Posterior vena cava (tissue), 2 donors: ENCODE measurements at regions not wholly inside any gene's neighbourhood (a gene's known extent, or its start where the extent isn't known, plus 50 kb on each side); places are given as distances from the start of the nearest gene placed in this dataset.
"Not testable (repeated sequence)": the region's sequence is repeated elsewhere in the genome, so short reads cannot be mapped to it uniquely, and the experiment has no call there.

Experiments
- DNase-seq: peaks from one replicate; pipeline ENCODE4 v3.0.0-alpha.2; 2020; ENCODE audit warnings: low spot score
- intact Hi-C, 2 donors: fragments of 100-400 bp; cut with DNase I; formaldehyde crosslinking; loops; one replicate each; pipeline versions ENCODE4 v1.14.1 to v1.14.2; 2022 to 2023
- donor health status: DM: yes; HTN: yes; CAD: no.
- donor health status: DM: yes; HTN: yes; CAD: no.

- no peak for DNase-seq
- intact Hi-C loops: no loop called here
Observed at GRCh38 chr7:98763441-98763840, 106.4 kb downstream of the TMEM130 start.

- DNase-seq: no peak
- intact Hi-C loops: no loop called here
Observed at GRCh38 chr7:98764946-98765345, 104.9 kb downstream of the TMEM130 start.

GRCh38 chr7:98770085-98770484 is 99.7 kb downstream of the TMEM130 start:
- DNase-seq, intact Hi-C loops: not testable (repeated sequence)

- intact Hi-C loops: no loop called here
- no peak for DNase-seq
Observed at GRCh38 chr7:98771519-98771918, 98.3 kb downstream of the TMEM130 start.

GRCh38 chr7:98771941-98772603 is 97.7 kb downstream of the TMEM130 start:
- DNase-seq: no peak
- intact Hi-C loops: no loop called here

GRCh38 chr7:98774884-98775283 is 94.9 kb downstream of the TMEM130 start:
- no peak for DNase-seq
- intact Hi-C loops: no loop called here

GRCh38 chr7:98777051-98777450 is 92.8 kb downstream of the TMEM130 start:
- DNase-seq: no peak
- intact Hi-C loops: no loop called here

- intact Hi-C loops: no loop called here
- DNase-seq: no peak
Observed at GRCh38 chr7:98778421-98778820, 91.4 kb downstream of the TMEM130 start.

GRCh38 chr7:98779800-98780587 is 89.8 kb downstream of the TMEM130 start:
- intact Hi-C loops: no loop called here
- DNase-seq: no peak

GRCh38 chr7:98784216-98784785 is 85.5 kb downstream of the TMEM130 start:
- intact Hi-C loops: no loop called here

GRCh38 chr7:98785929-98786571 is 83.8 kb downstream of the TMEM130 start:
- intact Hi-C loops: no loop called here
- no peak for DNase-seq

More at GRCh38 chr7:98784216-98784785, 85.5 kb downstream of the TMEM130 start:
- no peak for DNase-seq

- peak; percentile 91 for DNase-seq
- intact Hi-C loops: no loop called here
Observed at GRCh38 chr7:98788966-98789365, 80.8 kb downstream of the TMEM130 start.

GRCh38 chr7:98794453-98794852 is 75.4 kb downstream of the TMEM130 start:
- intact Hi-C loops, DNase-seq: not testable (repeated sequence)

- intact Hi-C loops: no loop called here
- no peak for DNase-seq
Observed at GRCh38 chr7:98795741-98796493, 73.9 kb downstream of the TMEM130 start.
